ENCODE measurements at regions not wholly inside any gene's neighbourhood (a gene's known extent, or its start where the extent isn't known, plus 50 kb on each side); places are given as distances from the start of the nearest gene placed in this dataset.

GRCh38 chr12:4014858-4015224 is 141.6 kb upstream of the PARP11 start:
- peaks cover 5 to 18% (median 8%) of the 10 kb centered on the region in 3 donors for H3K4me1 ChIP-seq
- no peak overlapping the region for H3K27ac ChIP-seq
- no peaks in the 10 kb centered on the region for H3K9me3 ChIP-seq
- H3K27me3 ChIP-seq: no peaks in the 10 kb centered on the region
- no peaks in the 10 kb centered on the region for H3K36me3 ChIP-seq
- no peak for DNase-seq
- no peak for TF ChIP-seq CTCF (IDR thresholded peaks at IDR 0.05)
- no peak for TF ChIP-seq POLR2A (IDR thresholded peaks at IDR 0.05)
- 72 to 74% methylated on average over 5 of the region's 6 CpGs for WGBS, 2 donors
- no peak overlapping the region for H3K4me3 ChIP-seq
- intact Hi-C loops (cut with DNase I): no loop called here

- Histone ChIP-seq H3K9me3 (no peaks in the 10 kb centered on the region), H3K27me3 (no peaks in the 10 kb centered on the region), H3K4me3 (no peak overlapping the region), H3K36me3 (no peaks in the 10 kb centered on the region), H3K4me1 (peaks cover 5 to 18% (median 8%) of the 10 kb centered on the region in 3 donors), H3K27ac (no peak overlapping the region)
- intact Hi-C loops (cut with DNase I): no loop called here
- WGBS, 2 donors: 89 to 95% methylated on average over 2 of the region's 2 CpGs
- DNase-seq: no peak
- TF ChIP-seq CTCF (IDR thresholded peaks at IDR 0.05) (no peak), POLR2A (IDR thresholded peaks at IDR 0.05) (no peak)
Measured at GRCh38 chr12:4014444-4014843, 141.2 kb upstream of the PARP11 start.

GRCh38 chr12:4012977-4013968 is 140.1 kb upstream of the PARP11 start:
- H3K27me3 ChIP-seq: no peaks in the 10 kb centered on the region
- intact Hi-C loops (cut with DNase I): no loop called here
- peak overlapping the region in 1 of 4 donors; percentile 28 for H3K27ac ChIP-seq
- peaks cover 5 to 18% (median 8%) of the 10 kb centered on the region in 3 donors for H3K4me1 ChIP-seq
- WGBS, 2 donors: 34 to 57% methylated on average over 4 to 5 of the region's 5 CpGs
- H3K9me3 ChIP-seq: no peaks in the 10 kb centered on the region
- no peak overlapping the region for H3K4me3 ChIP-seq
- no peak for DNase-seq
- no peak for TF ChIP-seq CTCF (IDR thresholded peaks at IDR 0.05)
- no peak for TF ChIP-seq POLR2A (IDR thresholded peaks at IDR 0.05)
- H3K36me3 ChIP-seq: no peaks in the 10 kb centered on the region

- no peak for DNase-seq
- Histone ChIP-seq H3K36me3 (no peaks in the 10 kb centered on the region), H3K4me1 (peaks cover 5 to 21% (median 8%) of the 10 kb centered on the region in 3 donors), H3K27me3 (no peaks in the 10 kb centered on the region), H3K9me3 (no peaks in the 10 kb centered on the region), H3K4me3 (no peak overlapping the region), H3K27ac (no peak overlapping the region)
- intact Hi-C loops (cut with DNase I): no loop called here
- TF ChIP-seq CTCF (IDR thresholded peaks at IDR 0.05) (no peak), POLR2A (IDR thresholded peaks at IDR 0.05) (no peak)
Measured at GRCh38 chr12:4012073-4012472, 138.9 kb upstream of the PARP11 start.

- Histone ChIP-seq H3K27me3 (no peaks in the 10 kb centered on the region), H3K9me3 (no peaks in the 10 kb centered on the region), H3K36me3 (no peaks in the 10 kb centered on the region), H3K4me3 (no peak overlapping the region), H3K27ac (no peak overlapping the region), H3K4me1 (peaks cover 5 to 25% (median 8%) of the 10 kb centered on the region in 3 donors)
- WGBS, 2 donors: 56 to 69% methylated on average over 3 to 5 of the region's 5 CpGs
- intact Hi-C loops (cut with DNase I): no loop called here
- TF ChIP-seq CTCF (IDR thresholded peaks at IDR 0.05): no peak
- no peak for TF ChIP-seq POLR2A (IDR thresholded peaks at IDR 0.05)
- DNase-seq: no peak
Measured at GRCh38 chr12:4011597-4011996, 138.4 kb upstream of the PARP11 start.
